HG03354 (cell line): ENCODE measurements at regions not wholly inside any gene's neighbourhood (a gene's known extent, or its start where the extent isn't known, plus 50 kb on each side); places are given as distances from the start of the nearest gene placed in this dataset.

Experiments
- ATAC-seq: cut with Tn5 transposase; IDR thresholded peaks from one replicate; pipeline ENCODE4 v1.9.1; 2021; ENCODE audit warnings: mild to moderate bottlenecking; ENCODE audit not compliant: unreplicated experiment, poor library complexity, severe bottlenecking

- no peak for ATAC-seq
Measured at GRCh38 chr5:143987264-143987663, 175.3 kb downstream of the HMHB1 start.

DNA sequence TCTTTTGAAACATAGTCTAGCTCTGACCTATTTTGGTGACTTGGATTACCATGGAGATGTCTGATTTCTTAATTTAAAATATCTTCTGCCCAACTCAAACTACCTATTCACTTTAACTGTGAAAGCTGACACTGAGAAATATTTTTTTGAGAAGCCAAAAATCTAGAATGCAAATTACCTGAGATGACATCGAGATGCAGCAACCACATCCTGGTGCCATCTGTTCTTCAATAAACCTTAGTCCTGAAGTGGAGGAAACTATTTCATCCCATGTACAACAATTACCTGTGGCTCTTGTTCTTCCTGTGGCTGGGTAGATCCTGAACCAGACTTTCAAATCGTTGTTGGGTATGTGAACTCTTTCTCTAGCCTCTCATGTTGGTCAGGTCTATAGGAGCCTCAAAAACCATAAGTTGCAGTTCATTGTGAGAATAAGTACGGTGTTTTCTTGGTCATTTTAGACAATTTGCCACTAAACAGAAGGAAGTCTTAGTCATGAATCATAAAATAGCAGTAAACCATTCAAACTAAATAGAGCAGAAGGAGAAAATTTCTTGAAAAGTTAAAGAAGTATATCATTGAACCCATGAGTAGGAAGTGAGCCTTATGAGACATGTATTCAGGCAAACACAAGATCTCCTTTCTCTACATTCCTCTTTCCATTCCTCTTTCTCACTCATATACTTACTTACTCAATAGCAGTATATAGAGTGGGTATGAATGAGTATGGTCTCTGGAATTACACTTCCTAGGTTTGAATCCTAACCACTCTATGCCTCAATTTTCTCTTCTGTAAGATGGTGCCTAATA lies 176.0 kb downstream of the HMHB1 start:
- peak; percentile 55 for ATAC-seq

DNA sequence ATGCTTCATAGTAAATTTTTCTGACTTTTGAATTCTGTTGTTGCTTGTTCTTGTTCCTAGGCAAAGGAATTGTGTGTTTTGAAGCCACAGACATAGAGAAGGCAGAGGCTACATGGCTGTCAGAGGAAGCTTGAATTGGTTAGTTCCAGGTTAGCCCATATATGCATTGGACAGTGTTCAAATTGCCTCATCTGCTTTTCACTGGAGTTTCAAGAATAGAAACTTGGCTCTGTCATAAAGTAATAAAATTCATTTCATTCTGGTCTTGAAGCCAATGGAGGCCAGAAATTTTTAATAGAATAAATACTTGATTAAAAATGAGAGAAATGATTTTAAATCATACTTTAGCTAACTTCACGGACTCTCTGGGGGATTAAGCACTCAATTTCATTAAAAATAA lies 178.0 kb downstream of the YIPF5 start:
- ATAC-seq, result no peak

DNA sequence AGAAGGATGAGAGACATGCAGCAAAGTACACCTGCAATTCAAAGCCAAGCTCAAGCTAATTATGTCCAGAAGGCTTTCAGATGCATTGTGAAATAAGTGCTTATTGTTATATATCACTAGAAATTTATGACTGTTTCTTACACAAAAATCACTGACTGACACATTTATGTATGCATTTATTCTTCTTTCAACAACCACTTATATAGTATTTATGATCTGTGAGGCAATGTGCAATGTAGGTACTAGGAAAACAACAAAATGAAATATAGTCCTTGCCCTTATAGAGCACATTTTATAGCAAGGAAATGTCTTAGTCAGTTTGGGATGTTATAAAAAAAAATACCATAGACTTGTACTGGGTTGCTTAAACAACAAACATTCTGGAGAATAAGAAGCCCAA lies 167.6 kb downstream of the YIPF5 start:
- no peak for ATAC-seq

DNA sequence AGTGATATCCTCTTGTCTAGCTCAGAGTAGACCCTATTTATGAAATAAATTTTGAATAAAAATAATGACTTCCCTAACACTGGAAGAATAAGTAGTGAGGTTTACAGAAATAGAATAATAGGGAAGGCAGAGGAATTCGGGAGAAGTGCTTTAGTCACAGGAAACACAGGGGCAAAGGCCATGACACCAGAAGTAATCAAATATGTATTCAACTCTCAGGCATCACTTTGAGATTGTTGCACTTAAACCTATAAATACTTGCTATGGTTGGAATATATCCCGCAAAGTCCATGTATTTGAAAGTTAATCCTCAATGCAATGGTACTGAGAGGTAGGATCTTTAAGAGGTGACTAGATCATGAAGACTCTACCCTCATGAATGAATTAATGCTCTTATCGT lies 166.8 kb downstream of the YIPF5 start:
- ATAC-seq, result no peak

GRCh38 chr5:144004146-144004545 lies 166.3 kb downstream of the YIPF5 start:
- no peak for ATAC-seq

GRCh38 chr5:144004751-144005150 lies 165.7 kb downstream of the YIPF5 start:
- no peak for ATAC-seq

GRCh38 chr5:144009116-144009515 lies 161.3 kb downstream of the YIPF5 start:
- ATAC-seq, result no peak

DNA sequence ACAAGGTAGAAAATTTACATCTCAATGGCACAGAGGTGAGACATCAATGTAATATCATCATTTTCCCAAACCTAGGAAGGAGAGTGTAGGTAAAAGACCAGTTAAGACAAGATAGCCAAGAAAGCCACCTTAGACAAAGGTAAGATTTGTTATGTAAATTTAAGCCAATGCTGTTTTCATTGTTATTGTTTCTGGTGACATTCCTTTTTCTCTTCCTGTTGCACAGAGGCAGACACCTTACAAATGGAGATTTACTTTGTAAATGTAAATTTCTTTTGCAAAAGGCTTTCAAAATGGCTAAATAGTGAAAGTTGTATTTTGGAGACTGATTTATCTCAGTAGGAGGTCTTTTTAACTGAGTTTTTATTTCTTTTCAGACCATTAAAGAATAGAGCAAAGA lies 159.1 kb downstream of the YIPF5 start:
- ATAC-seq, result no peak

- no peak for ATAC-seq
Measured at GRCh38 chr5:144013816-144014215, 156.6 kb downstream of the YIPF5 start.

GRCh38 chr5:144015961-144016360 lies 154.5 kb downstream of the YIPF5 start:
- no peak for ATAC-seq

DNA sequence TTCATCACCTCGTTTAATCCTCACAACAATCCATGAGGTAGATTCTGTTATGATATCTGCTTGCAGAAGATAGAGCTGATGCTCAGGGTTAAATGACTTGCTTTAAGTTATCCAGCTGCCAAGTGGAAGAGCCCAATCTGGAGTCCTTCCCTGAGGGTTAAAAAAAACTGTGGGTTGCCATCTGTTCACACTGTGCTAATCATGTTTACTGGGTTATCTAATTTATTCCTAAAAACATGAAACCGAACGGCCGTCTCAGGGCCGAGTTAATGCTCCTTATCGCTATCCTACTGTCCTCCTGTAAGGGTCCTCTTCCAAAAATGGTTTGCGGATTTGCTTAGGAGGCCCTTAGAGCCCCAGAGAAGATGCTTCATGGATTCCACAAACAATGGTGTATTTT lies 153.3 kb downstream of the YIPF5 start:
- no peak for ATAC-seq

- no peak for ATAC-seq
Measured at GRCh38 chr5:144017631-144018030, 152.8 kb downstream of the YIPF5 start.

GRCh38 chr5:144024090-144024489 lies 146.4 kb downstream of the YIPF5 start:
- no peak for ATAC-seq

DNA sequence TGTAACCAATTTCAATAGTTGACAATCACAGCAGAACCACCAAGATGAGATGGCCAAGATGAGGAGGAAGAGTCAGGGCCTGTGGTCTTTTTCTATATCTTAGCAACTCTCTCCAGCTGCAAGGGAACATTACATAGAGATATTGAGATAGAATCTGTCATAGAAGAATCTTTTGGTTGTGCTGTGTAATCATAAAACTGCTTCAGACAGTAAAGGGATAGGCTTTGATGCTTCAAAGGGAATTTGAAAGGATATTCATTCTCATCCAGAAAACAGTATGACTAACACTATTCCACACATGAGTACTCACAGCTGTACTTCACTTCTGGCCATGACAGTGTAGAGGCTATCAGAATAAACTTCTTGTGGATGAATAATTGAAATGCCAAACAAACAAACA lies 145.9 kb downstream of the YIPF5 start:
- no peak for ATAC-seq

GRCh38 chr5:144026286-144026685 lies 144.2 kb downstream of the YIPF5 start:
- ATAC-seq, result no peak

GRCh38 chr5:144028058-144028457 lies 142.4 kb downstream of the YIPF5 start:
- no peak for ATAC-seq

DNA sequence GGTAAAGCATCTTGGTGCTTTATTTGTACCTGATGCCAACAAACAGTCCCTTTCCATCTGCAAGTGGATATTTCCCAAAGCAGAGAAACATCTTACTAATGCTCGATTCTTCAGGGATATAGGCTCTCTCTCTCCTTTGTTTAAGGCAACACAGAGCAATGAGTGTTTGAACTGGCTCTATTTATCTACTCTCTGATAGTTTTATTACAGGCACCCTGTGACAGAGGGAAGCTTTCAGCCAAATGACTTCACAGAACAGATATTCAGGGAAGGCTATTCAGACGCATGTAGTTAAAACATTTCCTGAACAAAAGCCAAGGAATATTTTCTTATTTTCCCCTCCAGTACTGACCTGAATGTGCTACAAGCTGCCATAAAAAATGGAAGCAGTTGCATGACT lies 141.8 kb downstream of the YIPF5 start:
- no peak for ATAC-seq

DNA sequence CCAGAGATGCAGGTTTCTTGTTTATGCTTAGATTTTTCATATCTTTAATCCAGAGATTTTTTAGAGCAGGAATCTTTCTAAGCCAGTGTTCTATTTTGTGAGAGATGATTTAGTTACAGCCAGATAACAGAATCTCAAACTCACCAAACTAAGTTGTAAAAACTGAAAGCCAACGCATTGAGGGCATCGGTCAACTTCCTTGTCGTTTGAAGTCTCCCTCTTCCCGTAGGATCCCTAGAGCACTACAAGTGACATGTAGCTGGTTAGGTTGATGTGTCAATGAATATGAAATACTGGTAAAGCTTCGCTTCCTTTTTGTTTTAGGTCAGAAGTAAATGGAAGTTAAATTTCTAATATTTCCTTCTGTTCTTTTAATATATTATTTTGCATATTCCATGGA lies 139.6 kb downstream of the YIPF5 start:
- ATAC-seq, result no peak

DNA sequence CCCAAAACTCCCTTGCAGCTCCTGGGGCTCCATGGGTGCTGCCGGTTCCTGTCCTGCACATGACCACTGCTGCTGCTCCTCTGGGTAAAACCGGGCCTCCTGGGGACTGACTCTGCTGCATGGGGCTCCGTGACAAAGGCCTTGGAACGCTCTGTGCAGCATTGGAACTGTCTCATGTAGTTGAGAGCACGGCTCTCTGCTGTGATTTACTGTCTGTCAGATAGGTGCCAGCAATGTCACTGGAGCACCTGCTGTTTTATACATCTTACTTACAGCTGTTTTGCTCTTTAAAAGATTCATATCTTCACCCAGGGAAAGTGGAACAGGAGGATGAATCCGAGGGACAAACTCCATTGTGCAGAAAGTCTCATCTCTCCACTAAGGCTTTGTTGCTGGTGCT lies 138.1 kb downstream of the YIPF5 start:
- no peak for ATAC-seq

- no peak for ATAC-seq
Measured at GRCh38 chr5:144033486-144033885, 137.0 kb downstream of the YIPF5 start.
